ENCODE measurements at regions not wholly inside any gene's neighbourhood (a gene's known extent, or its start where the extent isn't known, plus 50 kb on each side); places are given as distances from the start of the nearest gene placed in this dataset.

DNA sequence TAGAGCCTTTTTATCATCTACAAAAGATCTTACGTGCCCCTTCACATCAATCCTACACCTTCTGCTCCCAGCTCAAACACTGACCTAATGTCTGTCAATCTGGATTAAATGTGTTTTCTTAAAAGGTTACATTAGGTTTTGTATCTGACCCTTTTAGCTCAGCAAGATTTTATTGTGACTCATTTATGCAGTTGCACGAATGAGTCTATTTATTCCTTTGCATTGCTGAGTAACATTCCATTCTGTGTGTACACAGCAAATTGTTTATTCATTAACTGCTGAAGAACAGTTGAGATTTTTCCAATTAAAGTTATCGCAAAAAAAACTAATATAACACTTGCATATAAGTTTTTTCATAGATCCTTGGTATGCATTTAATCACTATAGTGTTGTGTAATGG, 253.9 kb upstream of the GPC6 start:
- TF ChIP-seq CTCF (IDR thresholded peaks at IDR 0.05) (no peak), POLR2A (IDR thresholded peaks at IDR 0.05) (no peak)
